HG03103 (cell line): ENCODE measurements at regions not wholly inside any gene's neighbourhood (a gene's known extent, or its start where the extent isn't known, plus 50 kb on each side); places are given as distances from the start of the nearest gene placed in this dataset.

Experiments used
- ATAC-seq: cut with Tn5 transposase; IDR thresholded peaks from one replicate; pipeline ENCODE4 v1.9.1; 2021; ENCODE audit warnings: low read depth; ENCODE audit not compliant: unreplicated experiment

- ATAC-seq = no peak
Observed at GRCh38 chr1:208628022-208628914, 384.1 kb upstream of the PLXNA2 start.

DNA sequence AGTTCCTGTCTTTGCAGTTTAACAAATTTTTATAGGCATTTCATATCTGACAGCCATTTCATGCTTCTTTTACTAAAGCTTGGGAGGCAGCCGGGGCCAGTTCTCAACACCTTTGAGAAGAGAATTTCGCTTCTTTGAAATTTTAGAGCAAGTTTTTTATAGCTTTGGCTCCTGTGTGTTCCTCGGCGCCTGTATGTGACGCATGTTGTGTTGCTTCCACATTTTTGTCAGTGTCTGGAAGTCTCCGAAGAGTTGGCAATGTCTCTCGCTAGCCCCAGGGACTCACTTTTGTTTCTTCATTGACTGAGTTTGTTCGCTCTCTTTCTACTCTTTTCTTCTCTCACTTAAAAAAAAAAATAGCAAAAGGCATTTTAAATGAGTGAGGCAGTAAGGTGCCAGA lies 386.9 kb upstream of the PLXNA2 start:
- ATAC-seq = no peak

GRCh38 chr1:208631506-208631905 lies 387.3 kb upstream of the PLXNA2 start:
- no peak for ATAC-seq

DNA sequence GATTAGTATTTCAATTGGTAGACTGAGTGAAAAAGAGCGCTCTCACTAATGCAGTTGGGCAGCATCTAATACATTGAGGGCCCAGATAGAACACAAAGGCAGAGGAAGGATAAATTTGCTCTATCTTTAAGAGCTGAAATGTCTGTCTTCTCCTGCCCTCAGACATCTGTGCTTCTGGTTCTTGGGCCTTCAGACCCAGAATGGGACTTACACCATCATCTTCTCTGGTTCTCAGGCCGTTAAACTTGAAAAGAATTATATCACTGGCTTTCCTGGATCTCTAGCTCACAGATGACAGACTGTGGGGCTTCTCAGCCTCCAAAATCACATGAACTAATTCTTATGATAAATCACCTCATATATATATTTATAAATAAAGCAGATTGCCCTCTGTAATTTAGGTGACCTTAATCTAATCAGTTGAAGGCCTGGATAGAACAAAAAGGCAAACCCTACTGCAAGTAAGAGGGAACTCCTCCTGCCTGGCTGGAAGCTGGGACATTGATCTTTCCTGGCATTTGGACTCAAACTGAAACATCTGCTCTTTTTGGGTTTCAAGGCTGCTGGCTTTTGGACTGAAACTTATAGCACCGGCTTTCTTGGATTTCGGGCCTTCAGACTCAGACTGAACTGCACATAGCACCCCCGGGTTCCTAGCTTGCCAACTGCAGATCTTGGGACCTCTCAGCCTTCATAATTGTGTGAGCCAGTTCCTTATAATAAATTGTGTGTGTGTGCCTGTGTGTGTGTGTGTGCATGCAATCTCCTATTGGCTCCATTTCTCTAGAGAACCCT lies 390.4 kb upstream of the PLXNA2 start:
- no peak for ATAC-seq

DNA sequence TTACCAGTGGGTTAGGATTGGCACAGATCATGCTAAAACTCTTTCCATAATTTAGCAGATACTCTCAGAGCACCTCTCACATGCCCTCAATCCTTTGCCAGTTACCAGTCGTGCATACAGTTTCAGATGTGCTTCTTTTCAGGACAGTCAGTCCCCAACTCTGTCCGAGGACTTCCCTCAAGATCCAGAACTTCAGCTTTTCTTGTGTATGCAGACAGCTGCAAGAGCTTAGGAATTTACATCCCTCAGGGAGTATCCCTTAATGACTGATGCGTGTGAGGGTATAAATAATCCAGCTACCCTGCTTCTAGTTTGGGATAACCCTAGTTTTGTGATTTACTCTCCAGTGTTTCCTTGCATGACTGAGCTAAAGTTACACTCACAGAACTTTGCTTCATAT lies 393.0 kb upstream of the PLXNA2 start:
- no peak for ATAC-seq

- no peak for ATAC-seq
Observed at GRCh38 chr1:208639382-208639781, 395.2 kb upstream of the PLXNA2 start.

- ATAC-seq = no peak
Observed at GRCh38 chr1:208640295-208640694, 396.1 kb upstream of the PLXNA2 start.

DNA sequence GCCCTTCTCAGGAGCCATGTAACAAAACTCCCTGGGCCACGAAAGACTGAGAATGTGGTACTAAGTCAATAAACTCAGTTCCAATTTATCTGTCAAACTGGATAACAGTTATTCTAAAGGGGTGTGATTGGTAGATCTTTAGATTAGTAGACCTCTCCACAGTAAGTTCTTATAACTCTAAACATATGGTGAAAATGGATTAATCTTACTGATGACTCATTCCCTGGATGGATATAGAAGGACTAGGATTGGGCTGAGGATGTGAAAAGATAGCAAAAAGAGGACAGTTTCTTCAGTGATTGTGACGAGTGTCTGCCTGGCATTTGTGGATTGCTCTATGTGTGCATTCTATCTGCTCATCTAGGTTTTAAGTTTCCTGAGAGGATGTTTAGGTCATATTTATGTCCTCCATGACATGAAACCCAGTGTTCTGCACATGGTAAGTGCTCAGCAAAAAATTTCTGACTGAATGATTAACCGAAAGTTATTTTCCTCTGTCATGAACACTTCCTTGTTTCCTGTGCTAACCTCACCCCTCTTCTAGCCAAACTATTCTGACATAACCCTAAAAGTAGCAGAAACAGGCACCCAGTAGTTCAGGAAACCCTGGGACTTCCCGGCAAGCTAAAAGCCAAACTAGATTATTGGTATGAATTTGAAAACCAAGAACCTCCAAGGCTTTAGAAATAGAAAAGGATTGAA lies 397.5 kb upstream of the PLXNA2 start:
- no peak for ATAC-seq

DNA sequence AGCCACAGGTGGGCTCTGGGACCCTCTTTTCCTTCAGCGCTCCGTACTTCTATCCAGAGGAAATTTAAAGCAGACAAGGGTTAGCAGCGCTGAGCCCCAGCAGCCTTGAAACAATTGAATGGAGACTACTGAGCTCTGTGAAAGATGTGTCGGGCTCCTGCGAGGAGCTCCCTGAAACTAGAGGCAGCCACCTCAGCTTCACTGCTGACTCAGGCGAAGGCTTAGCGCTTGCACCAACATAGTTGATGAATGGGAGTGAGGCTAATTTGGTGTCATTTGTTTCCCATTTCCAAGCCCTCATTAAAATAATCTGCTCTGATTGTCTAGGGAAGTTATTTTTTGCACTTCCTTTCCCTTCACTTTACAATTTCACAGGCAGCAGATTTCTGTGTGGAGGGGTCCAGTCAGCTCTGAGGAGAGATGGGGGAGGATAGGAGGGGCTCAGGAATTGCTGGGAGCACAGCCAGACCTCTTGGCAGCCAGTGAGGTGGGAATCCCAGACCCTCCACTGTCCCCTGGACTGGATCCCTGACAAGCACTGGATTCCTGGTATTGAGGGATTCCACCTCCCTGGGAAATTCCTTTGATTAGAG lies 398.9 kb upstream of the PLXNA2 start:
- ATAC-seq = no peak

GRCh38 chr1:208644401-208645160 lies 400.4 kb upstream of the PLXNA2 start:
- no peak for ATAC-seq

DNA sequence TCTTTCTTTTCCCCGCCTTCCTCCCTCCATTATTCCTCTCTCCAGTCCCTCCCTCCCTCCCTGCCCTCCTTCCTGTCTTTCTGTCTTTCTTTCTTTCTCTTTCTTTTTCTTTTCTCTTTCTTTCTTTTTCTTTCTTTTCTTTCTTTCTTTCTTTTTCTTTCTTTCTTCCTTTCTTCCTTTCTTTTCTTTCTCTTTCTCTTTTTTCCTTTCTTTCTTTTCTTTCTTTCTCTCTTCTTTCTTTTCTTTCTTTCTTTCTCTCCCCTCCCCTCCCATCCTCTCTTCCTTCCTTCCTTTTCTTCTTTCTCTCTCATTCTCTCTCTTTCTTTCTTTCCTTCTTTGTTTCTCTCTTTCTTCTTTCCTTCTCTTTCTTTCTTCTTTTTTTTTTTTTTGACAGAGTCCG lies 402.2 kb upstream of the PLXNA2 start:
- ATAC-seq = no peak

DNA sequence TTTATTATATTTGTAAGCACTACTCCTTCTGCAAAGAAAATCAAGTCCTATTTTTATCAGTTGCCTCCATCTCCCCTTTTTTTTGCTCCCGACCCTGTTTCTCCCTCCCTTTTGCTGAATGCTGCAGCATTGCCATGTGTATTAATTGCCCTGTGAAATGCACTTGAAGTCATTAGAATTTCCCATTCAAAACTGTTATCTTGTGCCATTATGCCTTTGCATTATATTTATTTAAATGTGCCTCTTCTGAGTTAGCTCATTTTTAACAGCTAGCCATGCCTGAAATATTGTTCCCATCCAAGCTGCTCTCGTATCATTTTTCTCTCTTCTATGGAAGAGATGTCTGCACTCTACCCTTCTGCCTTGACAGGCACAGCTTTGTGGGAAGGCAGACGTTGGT lies 404.0 kb upstream of the PLXNA2 start:
- ATAC-seq = no peak

- ATAC-seq = peak; percentile 85
Observed at GRCh38 chr1:208652296-208653160, 408.3 kb upstream of the PLXNA2 start.

DNA sequence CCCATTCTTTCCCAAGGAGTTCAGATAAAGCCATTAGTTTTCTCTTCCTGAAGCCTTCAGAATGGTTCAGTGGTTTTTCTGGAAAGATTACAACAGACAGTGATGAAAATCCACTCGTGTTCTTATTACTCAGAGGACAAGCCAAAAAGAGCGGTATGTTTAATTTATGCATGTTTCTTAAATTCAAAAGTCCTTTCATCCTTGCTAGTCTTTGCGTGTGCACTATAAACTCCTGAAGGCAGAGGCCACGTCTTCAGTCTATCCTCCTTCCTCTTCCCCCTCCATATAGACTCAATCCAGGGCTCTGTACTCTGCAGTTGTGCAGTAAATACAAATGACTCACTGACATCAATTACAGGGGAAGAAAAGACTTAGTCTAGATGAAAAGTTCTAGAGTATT lies 409.2 kb upstream of the PLXNA2 start:
- ATAC-seq = no peak

GRCh38 chr1:208654241-208654640 lies 410.1 kb upstream of the PLXNA2 start:
- ATAC-seq = no peak

DNA sequence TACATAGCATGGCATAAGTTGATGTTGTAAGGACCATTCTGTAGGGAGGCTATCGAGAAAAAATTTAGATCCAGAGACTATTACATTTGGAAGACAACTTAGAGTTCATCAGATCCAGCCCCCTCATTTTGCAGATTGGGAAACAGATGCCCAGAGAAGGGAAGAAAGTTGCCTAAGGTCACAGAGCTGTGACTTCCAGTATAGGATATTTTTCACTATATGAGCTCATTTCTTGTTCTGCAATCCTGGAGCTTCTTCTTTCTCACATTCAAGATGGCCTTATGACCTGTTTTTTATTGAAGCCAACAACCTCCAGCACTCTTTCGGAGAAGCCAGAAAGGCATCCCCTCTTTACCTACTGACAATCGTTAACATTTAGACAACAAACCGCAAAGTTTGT lies 421.8 kb upstream of the PLXNA2 start:
- no peak for ATAC-seq

- ATAC-seq = no peak
Observed at GRCh38 chr1:208668991-208669390, 424.8 kb upstream of the PLXNA2 start.

DNA sequence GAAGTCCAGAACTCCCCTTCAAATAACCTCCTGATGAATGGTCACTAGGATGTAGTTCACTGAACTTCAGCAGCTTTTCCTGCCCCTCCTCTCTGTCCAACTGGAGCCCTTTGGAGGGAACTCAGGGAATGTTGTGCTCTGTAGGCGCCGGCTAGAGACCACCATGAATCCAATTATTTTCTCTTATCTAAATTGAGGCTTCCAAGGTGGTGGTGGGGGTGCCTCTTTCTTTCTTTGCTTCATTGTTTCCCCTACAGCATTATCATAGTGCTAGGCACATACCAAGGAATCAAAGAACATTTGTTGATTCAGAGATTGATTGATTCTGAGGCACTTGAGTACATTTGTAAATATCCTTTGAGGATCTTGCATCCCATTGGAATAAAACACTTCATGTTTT lies 426.6 kb upstream of the PLXNA2 start:
- no peak for ATAC-seq
